ENCODE measurements at regions not wholly inside any gene's neighbourhood (a gene's known extent, or its start where the extent isn't known, plus 50 kb on each side); places are given as distances from the start of the nearest gene placed in this dataset.

GRCh38 chr19:28691683-28692082, 521.3 kb downstream of the UQCRFS1 start:
- TF ChIP-seq CTCF (IDR thresholded peaks at IDR 0.05) (no peak), POLR2A (IDR thresholded peaks at IDR 0.05) (no peak)
